K562 (cell line): ENCODE measurements at regions not wholly inside any gene's neighbourhood (a gene's known extent, or its start where the extent isn't known, plus 50 kb on each side); places are given as distances from the start of the nearest gene placed in this dataset.
"Not testable (repeated sequence)": the region's sequence is repeated elsewhere in the genome, so short reads cannot be mapped to it uniquely, and the experiment has no call there.

Source experiments
- ATAC-seq: fragments of 200-7000 bp; cut with Tn5 transposase; 3 replicates; pipeline ENCODE4 v1.9.1; 2020; ENCODE audit warnings: moderate library complexity
- BruUV-seq: library from RNA; stranded (reverse); fragments of 400-500 nt; replicated peaks from 2 replicates; lab custom pipeline; 2021; lab: Mats Ljungman, UMichigan
- CTCF ChIA-PET: fragments of 300-600 bp; formaldehyde crosslinking; extraction: SDS; loops from one replicate; lab custom pipeline; 2021; ENCODE audit warnings: low intra/inter-chr PET ratio; lab: Yijun Ruan, JAX
- POLR2A ChIA-PET: fragments of 300-600, 350-650 bp; sonication (Branson Sonifier 250); formaldehyde crosslinking; extraction: SDS; loops from one replicate; lab custom pipeline; 2021; ENCODE audit warnings: antibody characterized with exemption, inconsistent platforms; lab: Yijun Ruan, JAX
- DNase-seq, 4 experiments: peaks; one replicate each; pipeline versions ENCODE4 v3.0.0 to v3.0.0-alpha.2; 2011 to 2018; ENCODE audit warnings: low spot score in 3 of 4, mixed read lengths in 3 of 4; ENCODE audit errors: extremely low read depth in 1 of 4
- FAIRE-seq: peaks from 2 replicates; lab custom pipeline; 2011; peaks lifted over from hg19 to GRCh38; lab: Jason Lieb, UNC
- H2AFZ ChIP-seq: 2 replicates; pipeline ENCODE4 v1.6.0; 2011; ENCODE audit warnings: low read depth, low read length, control low read depth, inconsistent platforms
- H3K27ac ChIP-seq: fragments of 200-600 bp; 3 replicates; pipeline ENCODE4 v1.8.0; 2011; ENCODE audit warnings: low read depth, mild to moderate bottlenecking, control low read depth, inconsistent platforms, low read length, moderate library complexity, mixed read lengths; ENCODE audit errors: extremely low read depth
- H3K27me3 ChIP-seq, 2 experiments: fragments of 300-600 bp in 1 of 2; 2 replicates in 1 of 2; 3 replicates in 1 of 2; pipeline versions ENCODE4 v1.6.0 to v1.8.0; 2011; ENCODE audit warnings: inconsistent platforms in 2 of 2, low read length in 2 of 2, mild to moderate bottlenecking in 1 of 2, mixed read lengths in 1 of 2, moderate library complexity in 1 of 2; ENCODE audit not compliant: control insufficient read depth in 2 of 2, insufficient read depth in 2 of 2
- H3K36me3 ChIP-seq: fragments of 300-600 bp; 3 replicates; pipeline ENCODE4 v1.8.0; 2011; ENCODE audit warnings: mild to moderate bottlenecking, low read length, inconsistent platforms; ENCODE audit not compliant: control insufficient read depth, insufficient read depth
- H3K4me1 ChIP-seq, 2 experiments: fragments of 200-600 bp in 1 of 2; replicated peaks in 1 of 2; 2 replicates in 1 of 2; 3 replicates in 1 of 2; pipeline versions ENCODE4 v1.5.1 to v1.8.0; 2011; ENCODE audit warnings: inconsistent platforms in 2 of 2, low read length in 2 of 2, mild to moderate bottlenecking in 1 of 2, mixed read lengths in 1 of 2, moderate library complexity in 1 of 2; ENCODE audit not compliant: control insufficient read depth in 2 of 2, insufficient read depth in 2 of 2
- H3K4me2 ChIP-seq: 2 replicates; pipeline ENCODE4 v1.6.1; 2011; ENCODE audit warnings: low read length, control low read depth, inconsistent platforms, mixed read lengths; ENCODE audit not compliant: insufficient read depth
- H3K4me3 ChIP-seq: fragments of 200-600 bp; sonication (generic), shearing (Covaris generic); 2 replicates; pipeline ENCODE4 v1.5.1; 2016; ENCODE audit warnings: control low read depth, inconsistent platforms
- H3K79me2 ChIP-seq: fragments of 200-600 bp; 3 replicates; pipeline ENCODE4 v1.8.0; 2011; ENCODE audit warnings: low read length, inconsistent platforms; ENCODE audit not compliant: control insufficient read depth, insufficient read depth
- H3K9ac ChIP-seq, 2 experiments: 2 replicates each; pipeline versions ENCODE4 v1.6.0 to v1.6.1; 2011; ENCODE audit warnings: low read depth in 2 of 2, low read length in 2 of 2, control low read depth in 1 of 2, inconsistent platforms in 1 of 2, mild to moderate bottlenecking in 1 of 2, mixed read lengths in 1 of 2; ENCODE audit not compliant: insufficient read depth in 1 of 2
- H3K9me1 ChIP-seq: one replicate; pipeline ENCODE4 v1.6.0; 2011; ENCODE audit warnings: inconsistent platforms, mild to moderate bottlenecking, low read length, moderate library complexity; ENCODE audit not compliant: control insufficient read depth, insufficient read depth
- H3K9me3 ChIP-seq: replicated peaks from 2 replicates; pipeline ENCODE4 v1.5.1; 2011; ENCODE audit warnings: low read depth, low read length, inconsistent platforms; ENCODE audit not compliant: control insufficient read depth, insufficient read depth
- H4K20me1 ChIP-seq: replicated peaks from 2 replicates; pipeline ENCODE4 v1.6.1; 2011; ENCODE audit warnings: low read length, inconsistent platforms, mixed read lengths; ENCODE audit not compliant: control insufficient read depth, insufficient read depth
- CEBPB ChIP-seq: fragments of 450-650 bp; IDR thresholded peaks from 2 replicates; pipeline ENCODE4 v1.6.1; 2016; ENCODE audit warnings: missing genetic modification characterization, missing compliant biosample characterization
- CEBPG ChIP-seq, 3 experiments: fragments of 200-800 bp in 1 of 3; sonication (Bioruptor generic) in 1 of 3; sonication (generic) in 1 of 3; formaldehyde crosslinking in 1 of 3; IDR thresholded peaks in 2 of 3; conservative IDR thresholded peaks in 1 of 3; 2 replicates each; pipeline versions ENCODE4 v1.6.1 to v1.8.0; 2016 to 2022; ENCODE audit warnings: missing compliant biosample characterization in 2 of 3, missing genetic modification characterization in 2 of 3, mild to moderate bottlenecking in 1 of 3, missing genetic modification reagents in 1 of 3
- NCOA6 ChIP-seq: fragments of 450-650 bp; IDR thresholded peaks from 2 replicates; pipeline ENCODE4 v1.6.1; 2017; ENCODE audit warnings: mild to moderate bottlenecking
- ZC3H8 ChIP-seq: fragments of 450-650 bp; IDR thresholded peaks from 2 replicates; pipeline ENCODE4 v1.6.1; 2017
- ZNF184 ChIP-seq: sonication (generic); formaldehyde crosslinking; IDR thresholded peaks from 2 replicates; pipeline ENCODE4 v1.5.0; 2020; ENCODE audit warnings: missing genetic modification reagents
- WGBS: fragments of 100-300 bp; shearing (Covaris generic); methylation state at CpG from one replicate; pipeline ENCODE4 v1.1.6; 2016; ENCODE audit warnings: low coverage, mixed read lengths; ENCODE audit not compliant: insufficient coverage; ENCODE audit errors: missing lambda C conversion rate; 5-methylcytosine and 5-hydroxymethylcytosine counted together
- in situ Hi-C: fragments of 300-500 bp; cut with MboI; formaldehyde crosslinking; loops from 4 replicates; pipeline ENCODE4 v1.15.0; 2018; ENCODE audit warnings: inconsistent platforms, mixed read lengths
- intact Hi-C: fragments of 100-400 bp; cut with micrococcal nuclease; formaldehyde crosslinking; loops from 2 replicates; pipeline ENCODE4 v1.14.2; 2022
- TF ChIP-seq, protein P1 (sequence below), 2 experiments: fragments of 450-650 bp in 1 of 2; sonication (generic) in 1 of 2; formaldehyde crosslinking in 1 of 2; IDR thresholded peaks in 1 of 2; conservative IDR thresholded peaks in 1 of 2; 2 replicates each; pipeline versions ENCODE4 v1.6.1 to v1.8.1; 2016 to 2023; ENCODE audit warnings: mild to moderate bottlenecking in 2 of 2, moderate library complexity in 2 of 2, inconsistent platforms in 1 of 2, missing genetic modification reagents in 1 of 2
- TF ChIP-seq, protein P2 (sequence below): fragments of 450-650 bp; formaldehyde crosslinking; IDR thresholded peaks from 2 replicates; pipeline ENCODE4 v1.4.0; 2020; ENCODE audit warnings: mild to moderate bottlenecking, moderate library complexity
- TF ChIP-seq, protein P3 (sequence below): fragments of 250-450 bp; sonication (Bioruptor Pico); IDR thresholded peaks from 2 replicates; pipeline ENCODE4 v1.4.0; 2020

DNA sequence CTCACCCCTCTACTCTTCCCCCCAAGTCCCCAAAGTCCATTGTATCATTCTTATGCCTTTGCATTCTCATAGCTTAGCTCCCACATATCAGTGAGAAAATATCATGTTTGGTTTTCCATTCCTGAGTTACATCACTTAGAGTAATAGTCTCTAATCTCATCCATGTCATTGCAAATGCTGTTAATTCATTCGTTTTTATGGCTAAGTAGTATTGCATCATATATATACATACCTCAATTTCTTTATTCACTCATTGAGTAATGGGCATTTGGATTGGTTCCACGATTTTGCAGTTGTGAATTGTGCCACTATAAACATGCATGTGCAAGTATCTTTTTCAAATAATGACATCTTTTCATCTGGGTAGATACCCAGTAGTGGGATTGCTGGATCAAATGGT lies 596.3 kb upstream of the RBFOX1 start:
- H3K27me3 ChIP-seq; H3K9me3 ChIP-seq; intact Hi-C loops; H3K79me2 ChIP-seq; in situ Hi-C loops; H3K27ac ChIP-seq; H2AFZ ChIP-seq; H3K36me3 ChIP-seq; H3K4me3 ChIP-seq; ATAC-seq; FAIRE-seq; H3K9me1 ChIP-seq; BruUV-seq; POLR2A ChIA-PET; DNase-seq; H3K4me1 ChIP-seq; CTCF ChIA-PET; H3K4me2 ChIP-seq; H3K9ac ChIP-seq; H4K20me1 ChIP-seq; TF ChIP-seq CEBPG (CRISPR knock-in tag; IDR thresholded peaks at IDR 0.05): not testable (repeated sequence)
- WGBS: 0% methylated on average over 2 of the region's 2 CpGs
- TF ChIP-seq CEBPG (tag; conservative IDR thresholded peaks at IDR 0.05 in 1 of 2, IDR thresholded peaks at IDR 0.05 in 1 of 2): peak in 1 of 2 experiments; percentile 83; a peak in 2 of 4 replicates
- TF ChIP-seq, protein P1, sequence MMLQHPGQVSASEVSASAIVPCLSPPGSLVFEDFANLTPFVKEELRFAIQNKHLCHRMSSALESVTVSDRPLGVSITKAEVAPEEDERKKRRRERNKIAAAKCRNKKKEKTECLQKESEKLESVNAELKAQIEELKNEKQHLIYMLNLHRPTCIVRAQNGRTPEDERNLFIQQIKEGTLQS (IDR thresholded peaks at IDR 0.05): peak; percentile 33; the same call in 1 of the 2 replicates
- TF ChIP-seq, protein P1 (CRISPR knock-in tag; conservative IDR thresholded peaks at IDR 0.05): not testable (repeated sequence)
- peak; percentile 55; the same call in 1 of the 2 replicates for TF ChIP-seq CEBPB (tag)

DNA sequence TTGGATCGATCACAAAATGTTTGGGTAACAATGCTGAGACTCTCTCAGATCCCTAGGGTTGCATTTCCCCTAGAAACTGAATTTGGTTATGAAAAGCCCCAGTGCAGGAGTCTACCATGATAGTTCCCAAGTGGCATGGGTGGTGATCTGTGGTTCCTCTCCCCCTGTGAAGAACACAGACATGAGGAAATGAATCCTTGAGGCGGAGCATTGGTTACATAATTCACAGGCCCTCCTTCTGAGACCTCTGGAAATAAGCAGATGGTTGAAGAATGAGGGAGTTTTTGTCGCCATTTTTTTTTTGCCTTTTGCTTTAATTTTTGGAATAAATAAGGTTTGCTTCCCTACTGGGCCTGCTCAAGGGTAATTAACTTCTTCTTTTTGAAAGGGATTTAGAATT lies 597.0 kb upstream of the RBFOX1 start:
- no peaks in the 10 kb centered on the region for H3K36me3 ChIP-seq
- in situ Hi-C loops: no loop called here
- no peak for ATAC-seq
- ChIA-PET POLR2A (no interaction called here), CTCF (no interaction called here)
- no peaks in the 10 kb centered on the region for H4K20me1 ChIP-seq
- H3K9ac ChIP-seq: no peak overlapping the region
- no peak overlapping the region for H2AFZ ChIP-seq
- no peaks in the 10 kb centered on the region for H3K9me3 ChIP-seq
- intact Hi-C loops: no loop called here
- H3K27me3 ChIP-seq: no peaks in the 10 kb centered on the region
- 3% methylated on average over 3 of the region's 3 CpGs for WGBS
- FAIRE-seq: no peak
- no peak for DNase-seq
- H3K4me1 ChIP-seq: no peaks in the 10 kb centered on the region
- no peaks in the 10 kb centered on the region for H3K9me1 ChIP-seq
- no peak overlapping the region for H3K4me3 ChIP-seq
- H3K4me2 ChIP-seq: no peak overlapping the region
- no peaks in the 10 kb centered on the region for H3K79me2 ChIP-seq
- no TSS peak for BruUV-seq
- no peak overlapping the region for H3K27ac ChIP-seq
- TF ChIP-seq, protein P2, sequence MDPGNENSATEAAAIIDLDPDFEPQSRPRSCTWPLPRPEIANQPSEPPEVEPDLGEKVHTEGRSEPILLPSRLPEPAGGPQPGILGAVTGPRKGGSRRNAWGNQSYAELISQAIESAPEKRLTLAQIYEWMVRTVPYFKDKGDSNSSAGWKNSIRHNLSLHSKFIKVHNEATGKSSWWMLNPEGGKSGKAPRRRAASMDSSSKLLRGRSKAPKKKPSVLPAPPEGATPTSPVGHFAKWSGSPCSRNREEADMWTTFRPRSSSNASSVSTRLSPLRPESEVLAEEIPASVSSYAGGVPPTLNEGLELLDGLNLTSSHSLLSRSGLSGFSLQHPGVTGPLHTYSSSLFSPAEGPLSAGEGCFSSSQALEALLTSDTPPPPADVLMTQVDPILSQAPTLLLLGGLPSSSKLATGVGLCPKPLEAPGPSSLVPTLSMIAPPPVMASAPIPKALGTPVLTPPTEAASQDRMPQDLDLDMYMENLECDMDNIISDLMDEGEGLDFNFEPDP: no peak
- no peak for TF ChIP-seq ZC3H8
- TF ChIP-seq, protein P3, sequence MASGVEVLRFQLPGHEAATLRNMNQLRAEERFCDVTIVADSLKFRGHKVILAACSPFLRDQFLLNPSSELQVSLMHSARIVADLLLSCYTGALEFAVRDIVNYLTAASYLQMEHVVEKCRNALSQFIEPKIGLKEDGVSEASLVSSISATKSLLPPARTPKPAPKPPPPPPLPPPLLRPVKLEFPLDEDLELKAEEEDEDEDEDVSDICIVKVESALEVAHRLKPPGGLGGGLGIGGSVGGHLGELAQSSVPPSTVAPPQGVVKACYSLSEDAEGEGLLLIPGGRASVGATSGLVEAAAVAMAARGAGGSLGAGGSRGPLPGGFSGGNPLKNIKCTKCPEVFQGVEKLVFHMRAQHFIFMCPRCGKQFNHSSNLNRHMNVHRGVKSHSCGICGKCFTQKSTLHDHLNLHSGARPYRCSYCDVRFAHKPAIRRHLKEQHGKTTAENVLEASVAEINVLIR (CRISPR knock-in tag): no peak
- TF ChIP-seq ZNF184 (CRISPR knock-in tag): no peak
- TF ChIP-seq NCOA6: no peak
